Stimulated activated CD8-positive, alpha-beta memory T cell treated with anti-CD3 and anti-CD28 coated beads, Interleukin-7, amount 100 ng/mL, for 48 hours (primary cell): ENCODE measurements at regions not wholly inside any gene's neighbourhood (a gene's known extent, or its start where the extent isn't known, plus 50 kb on each side); places are given as distances from the start of the nearest gene placed in this dataset.
"Not testable (repeated sequence)": the region's sequence is repeated elsewhere in the genome, so short reads cannot be mapped to it uniquely, and the experiment has no call there.

ENCODE experiments used
- DNase-seq, 2 donors: peaks; one replicate each; pipeline ENCODE4 v3.0.0-alpha.2; 2020; ENCODE audit warnings: low read depth in 1 of 2; ENCODE audit errors: extremely low read depth in 1 of 2

DNA sequence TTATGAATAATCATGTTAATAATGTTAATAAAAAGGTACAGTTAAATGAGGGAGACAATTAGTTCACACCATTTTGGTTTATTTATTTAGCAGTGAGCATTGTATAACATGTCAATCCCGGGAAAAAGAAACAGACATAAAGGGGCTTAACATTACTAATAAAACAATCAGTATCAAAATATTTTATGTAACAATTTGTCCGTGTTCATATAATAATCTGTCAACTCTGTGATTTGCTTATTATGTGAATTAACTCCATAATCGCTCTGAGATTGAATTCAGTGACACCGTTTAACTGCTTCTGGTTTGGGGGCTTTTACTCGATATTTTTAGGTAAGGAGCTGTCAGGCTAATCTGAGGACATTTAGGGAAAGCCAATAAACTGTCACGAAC, 95.8 kb upstream of the HMGA2 start:
- DNase-seq = no peak

DNA sequence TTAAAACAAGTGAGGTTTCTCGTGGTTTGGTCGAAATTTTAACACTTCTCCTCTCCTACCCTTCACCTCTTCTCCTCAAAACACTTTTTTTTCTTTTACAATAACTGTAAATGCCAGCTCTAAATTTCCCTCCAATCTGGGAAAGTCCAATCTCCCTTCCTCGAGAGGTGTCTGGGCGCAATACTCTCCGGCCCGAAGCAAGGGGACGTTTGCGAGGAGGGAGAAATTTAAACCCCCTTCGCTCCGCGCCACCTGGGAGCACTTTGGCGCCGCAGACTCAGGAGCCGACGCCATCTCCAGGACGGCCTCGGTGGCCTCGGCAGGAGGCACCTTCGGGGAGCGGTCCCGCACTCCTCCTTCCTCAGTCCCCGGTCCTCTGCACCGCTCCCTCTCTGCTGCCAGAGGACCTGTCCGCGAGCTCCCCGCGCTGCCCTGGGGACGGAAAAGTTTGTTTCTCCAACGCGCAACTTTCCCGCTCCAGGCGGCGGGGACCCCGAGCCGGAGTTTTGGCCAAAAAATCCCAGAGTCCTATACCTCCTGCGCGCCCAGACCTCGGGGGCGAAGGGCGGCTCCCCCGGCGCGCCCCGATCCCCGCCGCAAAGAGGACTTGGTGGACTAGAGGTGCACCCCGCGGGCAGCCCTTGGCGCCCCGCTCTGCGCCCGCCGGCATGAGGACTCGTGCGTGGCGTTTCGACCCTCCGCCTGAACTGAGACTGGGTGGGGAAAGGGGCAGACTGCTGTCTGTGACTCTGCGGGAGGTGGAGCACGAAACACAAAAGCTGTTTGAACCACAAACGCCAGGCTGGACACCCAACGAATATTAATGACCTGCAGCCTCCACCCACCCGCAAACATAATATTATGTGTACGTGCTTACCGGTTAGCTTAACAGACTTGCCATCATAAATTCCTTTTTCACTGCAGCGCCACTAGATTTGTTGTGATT, 95.2 kb upstream of the HMGA2 start:
- no peak for DNase-seq

DNA sequence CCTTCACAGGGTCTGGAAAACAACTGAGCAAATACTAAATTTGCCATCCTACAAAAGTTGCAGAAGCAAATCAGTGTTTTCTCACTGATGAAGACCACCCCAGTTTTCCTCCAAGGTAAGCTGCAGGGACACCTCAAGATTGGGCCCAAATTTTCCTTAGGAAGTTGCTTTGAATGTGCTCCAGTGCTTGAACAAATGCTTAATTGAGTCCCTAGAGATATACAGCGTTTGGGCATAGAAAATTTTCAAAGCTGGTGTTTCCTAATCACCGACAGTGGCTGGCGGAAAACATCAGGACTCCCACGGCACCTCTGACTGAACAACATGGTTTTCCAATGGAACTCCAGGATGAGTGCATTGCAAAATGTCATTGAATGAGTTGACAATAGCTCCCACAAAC, 92.5 kb upstream of the HMGA2 start:
- no peak for DNase-seq

GRCh38 chr12:65733643-65734042, 90.6 kb upstream of the HMGA2 start:
- not testable (repeated sequence) for DNase-seq

DNA sequence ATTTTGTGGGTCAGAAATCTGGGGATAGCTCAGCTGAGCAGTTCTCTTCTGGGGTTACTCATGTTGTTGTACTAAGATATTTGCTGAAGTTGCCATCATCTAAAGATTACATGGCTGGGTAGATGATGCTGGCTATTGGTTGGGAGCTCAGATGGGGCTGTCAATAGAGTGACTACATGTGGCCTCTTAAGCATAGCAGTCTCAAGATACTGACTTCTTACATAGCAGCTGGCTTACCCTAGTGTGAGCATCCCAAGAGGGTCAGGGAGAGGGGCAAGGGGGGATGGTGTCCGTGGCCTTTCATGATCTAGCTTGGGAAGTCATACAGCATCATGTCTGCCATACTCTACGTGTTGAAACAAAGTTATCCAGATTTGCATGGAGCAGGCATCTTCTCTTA, 90.1 kb upstream of the HMGA2 start:
- DNase-seq = no peak

DNA sequence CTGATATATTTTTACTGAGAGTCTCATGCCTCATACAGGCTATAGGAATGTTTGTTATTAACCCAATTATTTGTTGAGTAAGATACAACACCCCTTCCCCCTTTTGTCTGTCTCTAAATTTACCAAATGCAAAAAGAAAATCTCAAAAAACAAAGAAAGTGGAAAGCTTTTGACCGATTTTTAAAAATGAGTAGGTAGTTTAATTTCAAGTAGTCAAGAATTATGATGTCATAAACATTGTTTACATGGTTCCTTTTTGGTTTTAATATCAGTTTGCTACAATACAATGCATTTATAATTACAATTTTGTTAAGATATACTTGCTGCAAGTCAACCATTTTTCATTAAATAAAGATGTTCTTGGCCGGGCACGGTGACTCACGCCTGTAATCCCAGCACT, 84.7 kb upstream of the HMGA2 start:
- no peak for DNase-seq

GRCh38 chr12:65740506-65740872, 83.8 kb upstream of the HMGA2 start:
- DNase-seq = no peak

- DNase-seq = peak; percentile 41 to 47
Measured at GRCh38 chr12:65740873-65741600, 83.2 kb upstream of the HMGA2 start.

DNA sequence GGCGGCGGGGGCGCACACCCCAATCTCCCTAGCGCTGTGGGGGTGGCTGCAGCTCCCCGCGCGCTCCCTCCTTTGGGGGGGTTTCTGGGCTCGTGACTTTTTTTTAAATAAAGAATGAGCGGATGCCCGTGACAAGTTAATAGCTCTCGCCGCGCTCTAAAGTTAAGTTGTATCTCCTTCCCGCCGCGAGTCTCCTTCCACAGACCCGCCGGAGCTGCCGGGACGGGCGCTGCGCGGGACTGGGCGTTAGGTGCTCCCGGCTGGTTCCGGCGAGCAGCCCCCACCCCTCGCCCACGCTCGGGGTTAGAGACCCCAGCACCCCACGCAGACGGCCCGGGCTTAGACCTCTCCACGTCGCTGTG, 82.6 kb upstream of the HMGA2 start:
- no peak for DNase-seq

DNA sequence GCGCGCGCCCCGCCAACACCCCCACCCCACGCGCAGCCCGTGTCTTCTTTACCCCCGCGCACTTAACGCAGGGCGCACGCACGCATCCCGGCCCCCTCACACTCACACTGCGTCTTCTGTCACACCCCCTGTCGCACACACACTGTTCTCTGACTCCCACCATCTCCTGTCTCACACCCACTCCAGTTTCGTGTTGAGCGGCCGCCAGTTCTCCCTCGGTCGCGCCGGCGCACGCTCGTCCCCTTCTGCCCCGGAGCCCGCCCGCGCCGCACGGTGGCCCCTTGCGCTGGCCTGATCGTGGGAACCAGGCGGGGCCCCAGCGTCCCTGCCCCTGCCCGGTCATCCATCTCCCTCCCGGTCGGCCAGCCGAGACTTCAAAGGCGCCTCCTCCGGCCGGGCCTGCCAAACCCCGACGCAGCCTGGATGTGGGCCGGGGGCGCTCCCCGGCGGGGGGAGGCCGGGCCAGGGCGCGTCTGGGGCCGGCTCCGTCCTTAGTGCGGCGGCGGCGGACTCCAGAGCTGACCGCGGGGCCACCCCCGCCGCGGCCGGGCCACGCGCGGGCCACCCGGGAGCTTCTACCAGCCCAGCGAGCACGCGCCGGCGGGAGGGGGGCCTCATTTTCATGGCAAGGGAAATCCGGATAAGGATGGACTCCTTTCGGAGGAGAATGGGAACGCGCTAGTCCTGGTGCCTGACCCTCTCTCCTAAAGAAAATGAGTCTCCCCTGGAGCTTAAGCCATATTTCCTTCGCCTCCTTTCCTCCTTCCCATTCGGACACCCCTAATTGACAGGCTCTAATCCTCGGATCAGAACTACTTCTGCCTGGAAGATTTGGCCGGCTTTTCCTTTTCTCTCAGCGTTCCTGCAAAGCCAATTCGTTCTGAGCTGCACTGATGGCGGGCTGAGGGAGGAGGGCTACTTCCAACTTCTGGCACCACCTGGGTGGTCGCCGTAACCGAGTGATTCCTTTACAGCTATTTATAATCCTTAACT, 82.0 kb upstream of the HMGA2 start:
- DNase-seq = no peak

- not testable (repeated sequence) for DNase-seq
Measured at GRCh38 chr12:65744236-65744840, 79.9 kb upstream of the HMGA2 start.

DNA sequence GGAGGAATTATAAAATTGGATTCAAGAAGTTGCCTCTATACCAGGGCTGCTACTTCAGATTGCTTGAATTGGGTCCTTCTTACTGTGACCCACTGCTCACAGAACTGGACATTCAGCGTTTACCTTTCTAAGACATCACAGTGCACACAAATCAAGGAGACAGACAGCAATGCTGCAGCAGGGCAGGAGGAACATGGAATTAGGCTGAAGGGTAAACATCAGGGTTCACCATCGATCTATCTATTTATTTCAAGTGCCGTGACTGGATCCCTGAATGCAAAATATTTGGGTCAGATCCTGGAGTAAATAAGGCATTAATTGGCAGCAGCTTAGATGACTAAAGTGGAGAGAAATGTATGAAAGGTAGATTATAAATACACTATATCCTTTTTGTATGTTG, 76.9 kb upstream of the HMGA2 start:
- DNase-seq = no peak

- DNase-seq = no peak
Measured at GRCh38 chr12:65748332-65748731, 76.0 kb upstream of the HMGA2 start.

DNA sequence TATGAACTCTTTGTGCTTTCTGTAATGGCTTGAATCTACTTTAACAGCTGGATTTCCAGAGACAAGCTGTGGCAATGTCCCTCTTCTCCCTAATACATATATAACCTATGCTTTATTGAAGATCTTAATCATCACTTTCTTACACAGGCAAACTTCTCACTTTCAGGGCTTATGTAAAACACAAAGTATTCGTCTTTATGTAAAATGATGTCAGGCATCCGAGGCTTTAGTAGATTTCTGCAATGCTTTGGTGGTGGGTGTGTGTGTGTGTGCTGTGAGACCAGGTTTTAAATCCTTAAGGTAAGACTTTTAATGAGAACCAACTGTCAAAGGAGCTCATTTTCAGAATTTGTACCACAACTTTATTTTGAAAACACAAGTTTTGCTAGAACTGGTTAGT, 70.0 kb upstream of the HMGA2 start:
- DNase-seq = no peak

GRCh38 chr12:65754744-65755595, 69.3 kb upstream of the HMGA2 start:
- DNase-seq = no peak

DNA sequence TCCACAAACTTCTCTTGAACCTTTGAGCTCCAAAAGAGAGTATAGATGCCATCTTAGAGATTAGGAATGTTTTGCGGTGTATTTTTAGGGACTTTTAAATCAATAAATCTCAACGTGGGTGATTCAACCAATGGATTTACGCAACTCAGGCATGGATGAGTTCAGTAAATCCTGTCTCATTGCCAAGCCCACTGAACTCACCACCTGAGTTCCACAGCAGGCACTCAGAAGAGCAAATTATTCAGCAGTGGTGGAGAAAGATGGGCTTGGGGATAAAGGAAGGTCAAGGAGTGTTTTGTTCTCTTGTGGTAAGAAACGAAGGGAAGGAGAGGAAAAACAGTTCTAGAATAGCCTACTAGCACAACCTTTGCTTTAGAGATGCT, 68.7 kb upstream of the HMGA2 start:
- DNase-seq = no peak

DNA sequence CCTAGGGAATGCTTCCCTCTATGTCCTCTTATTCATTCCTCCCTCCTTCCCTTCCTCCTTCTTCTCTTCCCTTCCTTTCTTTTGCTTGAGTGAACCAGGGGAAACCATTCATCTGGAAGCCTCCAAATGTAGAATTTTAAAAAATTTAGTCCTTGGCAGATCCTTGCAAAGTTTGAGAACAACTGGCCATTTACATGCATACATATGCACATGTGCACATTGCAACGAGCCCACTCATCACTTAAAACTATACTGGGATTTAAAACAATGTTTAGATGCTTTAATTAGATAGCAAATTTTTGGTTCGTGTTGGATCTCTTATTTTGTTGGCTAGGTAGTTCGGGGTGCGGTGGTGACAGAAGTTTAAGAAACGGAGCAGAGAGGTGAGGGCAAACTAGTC, 68.0 kb upstream of the HMGA2 start:
- no peak for DNase-seq

DNA sequence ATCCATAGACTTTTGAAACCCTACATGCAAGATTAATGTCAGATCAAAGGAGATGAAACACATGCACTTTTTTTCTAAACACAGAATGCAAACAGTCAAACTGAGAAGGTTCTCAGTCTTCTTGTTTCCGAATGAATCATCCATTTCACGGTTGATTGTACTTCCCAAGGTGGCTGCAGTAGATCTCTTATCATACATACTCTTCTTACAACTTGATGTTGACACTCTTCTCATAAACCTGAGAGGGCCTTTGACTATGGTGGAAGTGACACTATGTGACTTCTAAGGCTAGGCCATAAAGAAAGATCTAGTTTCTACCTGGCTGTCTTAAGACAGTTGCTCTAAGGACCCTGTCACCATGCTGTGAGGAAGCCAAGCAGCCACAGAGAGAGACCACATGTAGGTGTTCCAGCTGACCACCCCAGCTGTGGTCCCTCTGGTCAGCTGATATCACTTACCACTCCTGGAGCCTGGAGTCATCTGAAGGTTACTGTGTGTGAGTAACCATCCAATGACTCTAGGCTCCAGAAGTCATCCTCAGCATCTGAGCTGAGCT, 67.2 kb upstream of the HMGA2 start:
- no peak for DNase-seq

GRCh38 chr12:65758401-65758800, 65.9 kb upstream of the HMGA2 start:
- DNase-seq = no peak

GRCh38 chr12:65759735-65760134, 64.5 kb upstream of the HMGA2 start:
- DNase-seq = no peak
